Stimulated activated CD4-positive, alpha-beta T cell treated with anti-CD3 and anti-CD28 coated beads, Interleukin-15, amount 100 ng/mL, for 48 hours (primary cell): ENCODE measurements at regions not wholly inside any gene's neighbourhood (a gene's known extent, or its start where the extent isn't known, plus 50 kb on each side); places are given as distances from the start of the nearest gene placed in this dataset.
"Not testable (repeated sequence)": the region's sequence is repeated elsewhere in the genome, so short reads cannot be mapped to it uniquely, and the experiment has no call there.

Experiments
- DNase-seq, 2 donors: peaks; one replicate each; pipeline ENCODE4 v3.0.0-alpha.2; 2020; ENCODE audit warnings: low read depth in 2 of 2

GRCh38 chr15:22240403-22240802 is 160.1 kb downstream of the OR4M2 start:
- no peak for DNase-seq

- no peak for DNase-seq
Observed at GRCh38 chr15:22240986-22241385, 160.7 kb downstream of the OR4M2 start.

GRCh38 chr15:22241451-22241850 is 161.1 kb downstream of the OR4M2 start:
- DNase-seq: no peak

GRCh38 chr15:22242311-22242710 is 162.0 kb downstream of the OR4M2 start:
- not testable (repeated sequence) for DNase-seq

- no peak for DNase-seq
Observed at GRCh38 chr15:22243440-22244130, 163.3 kb downstream of the OR4M2 start.

GRCh38 chr15:22249511-22249910 is 169.2 kb downstream of the OR4M2 start:
- not testable (repeated sequence) for DNase-seq

GRCh38 chr15:22250501-22251290 is 170.4 kb downstream of the OR4M2 start:
- DNase-seq: not testable (repeated sequence)

- DNase-seq: no peak
Observed at GRCh38 chr15:22251422-22251821, 171.1 kb downstream of the OR4M2 start.

GRCh38 chr15:22252047-22252446 is 171.7 kb downstream of the OR4M2 start:
- not testable (repeated sequence) for DNase-seq

- not testable (repeated sequence) for DNase-seq
Observed at GRCh38 chr15:22252521-22252920, 172.2 kb downstream of the OR4M2 start.

- DNase-seq: not testable (repeated sequence)
Observed at GRCh38 chr15:22253002-22253675, 172.8 kb downstream of the OR4M2 start.

GRCh38 chr15:22253676-22254408 is 173.5 kb downstream of the OR4M2 start:
- no peak for DNase-seq

- DNase-seq: not testable (repeated sequence)
Observed at GRCh38 chr15:22254409-22255045, 174.2 kb downstream of the OR4M2 start.

- DNase-seq: not testable (repeated sequence)
Observed at GRCh38 chr15:22255606-22256005, 175.3 kb downstream of the OR4M2 start.

GRCh38 chr15:22256389-22257046 is 176.2 kb downstream of the OR4M2 start:
- not testable (repeated sequence) for DNase-seq

- no peak for DNase-seq
Observed at GRCh38 chr15:22257047-22258008, 177.0 kb downstream of the OR4M2 start.

GRCh38 chr15:22258009-22258397 is 177.7 kb downstream of the OR4M2 start:
- no peak for DNase-seq

GRCh38 chr15:22258398-22259150 is 178.2 kb downstream of the OR4M2 start:
- no peak for DNase-seq
